ENCODE measurements at regions not wholly inside any gene's neighbourhood (a gene's known extent, or its start where the extent isn't known, plus 50 kb on each side); places are given as distances from the start of the nearest gene placed in this dataset.
"Not testable (repeated sequence)": the region's sequence is repeated elsewhere in the genome, so short reads cannot be mapped to it uniquely, and the experiment has no call there.

DNA sequence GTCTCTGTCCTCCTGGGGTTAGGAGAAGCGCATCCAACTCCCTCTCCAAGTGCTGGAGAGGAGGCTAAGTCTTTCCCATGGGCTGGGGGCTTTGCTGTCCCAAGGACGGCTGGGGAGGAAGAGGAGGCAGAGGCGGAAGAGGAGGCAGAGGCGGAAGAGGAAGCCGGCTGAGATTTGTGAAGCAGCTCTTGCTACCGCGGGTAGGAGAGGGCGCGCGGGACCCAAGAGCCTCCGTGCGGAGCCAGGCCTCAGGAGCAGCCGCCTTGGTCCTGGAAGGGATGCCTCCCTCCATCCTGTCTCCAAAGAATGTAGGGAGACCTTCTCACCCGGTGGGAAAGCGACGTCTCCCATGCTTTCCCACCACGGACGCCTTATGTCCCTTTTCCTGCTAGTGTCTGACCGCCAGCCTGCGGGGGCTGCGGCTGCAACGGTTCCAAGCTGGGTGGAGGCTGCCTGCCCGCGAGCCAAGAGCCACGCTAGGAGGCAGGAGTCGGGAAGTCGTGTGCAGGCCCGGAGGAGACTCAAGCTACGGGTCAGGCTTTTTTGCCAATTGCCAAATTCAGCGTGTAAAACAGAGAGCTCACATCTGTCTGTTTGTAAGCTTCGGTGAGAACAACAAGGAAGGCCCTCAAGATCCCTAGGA lies 320.3 kb downstream of the FAM72C start:
- no peaks in the 10 kb centered on the region for H3K4me1 ChIP-seq (ENCODE audit: control insufficient read depth, insufficient read depth, low read length, poor library complexity, severe bottlenecking)
- DNase-seq, result no peak
- no peaks in the 10 kb centered on the region for H3K36me3 ChIP-seq (ENCODE audit: control insufficient read depth, insufficient read depth, low read length)
- H3K27me3 ChIP-seq (replicated peaks; ENCODE audit: control insufficient read depth, insufficient read depth, low read length, poor library complexity, severe bottlenecking), result no peaks in the 10 kb centered on the region
- no peak overlapping the region for H3K4me3 ChIP-seq (ENCODE audit: insufficient read depth, low read depth, low read length, poor library complexity, severe bottlenecking)
- no peaks in the 10 kb centered on the region for H3K9me3 ChIP-seq (ENCODE audit: control insufficient read depth, low read length)
- no peak overlapping the region for H3K27ac ChIP-seq (ENCODE audit: insufficient read depth, low read length, poor library complexity, severe bottlenecking)

DNA sequence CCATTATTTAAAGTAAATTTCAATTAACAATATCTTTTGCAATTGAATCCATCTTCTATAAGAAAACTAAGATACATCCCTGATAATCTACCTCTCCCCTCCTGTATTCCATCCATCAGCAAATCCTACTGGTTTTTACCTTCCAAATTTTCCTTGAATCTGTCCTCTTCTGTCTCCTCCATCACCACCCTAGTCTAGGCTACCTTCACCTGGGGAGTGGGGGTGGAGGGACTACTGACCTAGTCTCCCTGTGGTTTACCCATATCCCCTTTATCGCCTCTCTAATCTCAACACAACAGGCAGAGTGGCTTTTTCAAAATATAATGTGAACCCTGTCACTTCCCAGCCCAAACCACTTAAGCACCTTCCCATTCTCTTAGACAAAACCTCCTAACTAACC lies 327.8 kb downstream of the FAM72C start:
- H3K27ac ChIP-seq (ENCODE audit: insufficient read depth, low read length, poor library complexity, severe bottlenecking); H3K9me3 ChIP-seq (ENCODE audit: control insufficient read depth, low read length); H3K4me1 ChIP-seq (ENCODE audit: control insufficient read depth, insufficient read depth, low read length, poor library complexity, severe bottlenecking); H3K27me3 ChIP-seq (replicated peaks; ENCODE audit: control insufficient read depth, insufficient read depth, low read length, poor library complexity, severe bottlenecking); H3K4me3 ChIP-seq (ENCODE audit: insufficient read depth, low read depth, low read length, poor library complexity, severe bottlenecking); DNase-seq; H3K36me3 ChIP-seq (ENCODE audit: control insufficient read depth, insufficient read depth, low read length): not testable (repeated sequence)

DNA sequence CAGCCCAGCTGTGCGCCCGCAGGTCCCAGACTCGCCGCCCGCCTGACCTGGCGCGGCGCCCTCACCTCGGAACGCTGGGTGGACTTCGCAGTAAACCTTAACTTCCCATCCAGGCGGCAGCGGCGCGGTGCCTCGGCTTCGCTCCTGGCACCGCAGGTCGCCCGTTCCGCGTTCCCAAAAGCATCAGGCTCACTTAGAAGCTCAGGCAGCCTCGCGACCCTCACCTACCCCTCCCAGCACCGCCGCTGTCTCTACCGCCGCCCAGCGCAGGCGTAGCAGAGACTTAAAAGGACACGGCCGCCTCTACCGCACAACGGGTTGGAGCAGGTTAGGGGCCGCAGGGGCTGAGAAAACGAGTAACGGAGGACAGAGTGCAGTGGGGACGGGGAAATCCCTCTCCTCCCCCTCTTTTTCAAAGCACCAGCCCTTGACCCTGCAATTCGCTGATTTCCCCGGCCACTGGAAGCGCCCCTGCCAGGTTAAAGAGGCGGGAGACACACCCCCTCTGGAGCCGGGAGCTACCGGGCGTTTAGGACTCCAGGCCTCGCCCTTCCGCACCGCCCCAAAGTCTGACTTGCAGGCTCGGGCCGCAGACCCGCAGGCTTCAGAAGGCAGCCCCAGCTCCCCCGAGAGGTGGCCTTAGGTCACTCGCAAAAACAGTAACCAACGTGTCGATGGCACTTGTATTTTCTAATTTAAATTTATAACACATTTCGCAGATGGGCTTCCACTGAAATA lies 328.5 kb downstream of the FAM72C start:
- H3K9me3 ChIP-seq (ENCODE audit: control insufficient read depth, low read length), result no peaks in the 10 kb centered on the region
- H3K4me3 ChIP-seq (ENCODE audit: insufficient read depth, low read depth, low read length, poor library complexity, severe bottlenecking), result no peak overlapping the region
- peaks cover 4% of the 10 kb centered on the region for H3K27me3 ChIP-seq (replicated peaks; ENCODE audit: control insufficient read depth, insufficient read depth, low read length, poor library complexity, severe bottlenecking)
- H3K27ac ChIP-seq (ENCODE audit: insufficient read depth, low read length, poor library complexity, severe bottlenecking), result no peak overlapping the region
- H3K4me1 ChIP-seq (ENCODE audit: control insufficient read depth, insufficient read depth, low read length, poor library complexity, severe bottlenecking), result peaks cover 2% of the 10 kb centered on the region
- DNase-seq, result no peak
- H3K36me3 ChIP-seq (ENCODE audit: control insufficient read depth, insufficient read depth, low read length), result no peaks in the 10 kb centered on the region

DNA sequence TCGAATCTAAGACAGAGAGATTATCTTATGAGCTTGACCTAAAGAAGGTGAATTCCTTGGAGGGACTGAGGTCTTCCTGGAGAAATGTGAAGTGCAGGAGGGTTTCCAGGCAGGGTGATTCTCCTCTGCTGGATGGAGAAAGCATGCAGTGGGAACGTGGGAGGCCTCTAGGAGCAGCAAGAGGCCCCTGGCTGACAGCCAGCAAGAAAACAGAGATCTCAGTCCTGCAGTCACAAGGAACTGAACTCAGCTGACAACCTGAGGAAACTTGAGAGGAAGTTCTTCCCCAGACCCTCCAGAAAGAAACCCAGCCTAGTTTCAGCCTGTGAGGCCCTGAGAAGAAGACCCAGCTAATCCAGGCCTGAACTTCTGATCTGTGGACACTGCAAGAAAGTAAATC lies 345.9 kb downstream of the FAM72C start:
- Histone ChIP-seq H3K4me1 (ENCODE audit: control insufficient read depth, insufficient read depth, low read length, poor library complexity, severe bottlenecking) (no peaks in the 10 kb centered on the region), H3K36me3 (ENCODE audit: control insufficient read depth, insufficient read depth, low read length) (no peaks in the 10 kb centered on the region), H3K27me3 (replicated peaks; ENCODE audit: control insufficient read depth, insufficient read depth, low read length, poor library complexity, severe bottlenecking) (no peaks in the 10 kb centered on the region), H3K27ac (ENCODE audit: insufficient read depth, low read length, poor library complexity, severe bottlenecking) (no peak overlapping the region), H3K4me3 (ENCODE audit: insufficient read depth, low read depth, low read length, poor library complexity, severe bottlenecking) (no peak overlapping the region), H3K9me3 (ENCODE audit: control insufficient read depth, low read length) (no peaks in the 10 kb centered on the region)
- no peak for DNase-seq

DNA sequence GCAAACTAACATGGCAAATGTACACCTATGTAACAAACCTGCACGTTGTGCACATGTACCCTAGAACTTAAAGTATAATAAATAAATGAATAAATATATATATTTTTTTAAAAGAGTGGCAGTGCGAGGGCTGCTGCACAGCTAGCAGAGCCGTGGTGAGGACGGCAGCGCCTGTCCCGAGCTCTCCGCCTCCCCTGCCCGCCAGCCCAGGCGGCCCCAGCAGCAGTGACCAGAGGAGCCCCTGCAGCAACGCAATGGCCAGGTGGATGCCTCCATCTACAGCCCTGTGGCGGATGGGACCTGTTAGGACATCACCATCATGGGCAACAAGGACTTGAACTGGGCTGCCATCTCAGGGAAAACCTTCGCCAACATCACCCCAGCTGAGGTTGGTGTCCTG lies 351.9 kb downstream of the FAM72C start:
- no peak for DNase-seq
- Histone ChIP-seq H3K4me1 (ENCODE audit: control insufficient read depth, insufficient read depth, low read length, poor library complexity, severe bottlenecking) (no peaks in the 10 kb centered on the region), H3K27me3 (replicated peaks; ENCODE audit: control insufficient read depth, insufficient read depth, low read length, poor library complexity, severe bottlenecking) (no peaks in the 10 kb centered on the region), H3K4me3 (ENCODE audit: insufficient read depth, low read depth, low read length, poor library complexity, severe bottlenecking) (no peak overlapping the region), H3K36me3 (ENCODE audit: control insufficient read depth, insufficient read depth, low read length) (no peaks in the 10 kb centered on the region), H3K9me3 (ENCODE audit: control insufficient read depth, low read length) (no peaks in the 10 kb centered on the region), H3K27ac (ENCODE audit: insufficient read depth, low read length, poor library complexity, severe bottlenecking) (no peak overlapping the region)

DNA sequence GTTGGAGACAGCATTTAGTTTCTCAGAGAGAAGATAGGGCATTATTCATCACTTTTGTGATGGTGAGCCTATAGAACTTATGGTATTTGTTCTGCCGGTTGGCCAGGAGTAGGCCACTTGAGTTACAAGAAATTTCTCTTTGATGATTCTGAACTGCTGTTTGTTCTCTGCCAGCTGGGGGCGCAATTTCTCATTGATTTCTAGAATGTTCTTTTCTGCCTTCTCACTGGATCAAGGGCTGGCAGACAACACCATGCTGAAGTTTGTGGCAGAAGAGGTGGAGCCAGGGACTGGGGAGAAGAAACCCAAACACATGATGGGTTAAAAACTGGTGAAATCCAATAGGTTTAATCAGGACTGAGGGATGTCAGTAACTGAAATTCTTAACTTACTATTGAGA lies 360.6 kb downstream of the FAM72C start:
- H3K4me3 ChIP-seq (ENCODE audit: insufficient read depth, low read depth, low read length, poor library complexity, severe bottlenecking), result no peak overlapping the region
- H3K4me1 ChIP-seq (ENCODE audit: control insufficient read depth, insufficient read depth, low read length, poor library complexity, severe bottlenecking), result no peaks in the 10 kb centered on the region
- DNase-seq, result no peak

DNA sequence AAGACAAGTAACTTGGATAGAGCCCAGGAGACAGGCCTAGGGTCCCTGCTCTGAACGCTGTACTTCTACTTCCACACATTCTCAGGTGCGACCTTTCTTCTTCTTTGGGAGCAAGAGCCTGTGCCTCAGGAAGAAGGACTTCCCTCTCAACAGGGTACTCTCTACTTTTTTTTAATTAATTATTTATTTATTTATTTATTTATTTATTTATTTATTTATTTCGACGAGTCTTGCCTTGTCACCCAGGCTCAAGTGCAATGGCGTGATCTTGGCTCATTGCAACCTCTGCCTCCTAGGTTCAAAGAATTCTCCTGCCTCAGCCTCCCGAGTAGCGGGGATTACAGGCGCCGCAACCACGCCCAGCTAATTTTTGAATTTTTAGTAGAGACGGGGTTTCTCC lies 361.6 kb downstream of the FAM72C start:
- no peaks in the 10 kb centered on the region for H3K9me3 ChIP-seq (ENCODE audit: control insufficient read depth, low read length)
- no peaks in the 10 kb centered on the region for H3K27me3 ChIP-seq (replicated peaks; ENCODE audit: control insufficient read depth, insufficient read depth, low read length, poor library complexity, severe bottlenecking)
- H3K4me3 ChIP-seq (ENCODE audit: insufficient read depth, low read depth, low read length, poor library complexity, severe bottlenecking), result no peak overlapping the region
- H3K27ac ChIP-seq (ENCODE audit: insufficient read depth, low read length, poor library complexity, severe bottlenecking), result no peak overlapping the region
- no peaks in the 10 kb centered on the region for H3K36me3 ChIP-seq (ENCODE audit: control insufficient read depth, insufficient read depth, low read length)
- no peaks in the 10 kb centered on the region for H3K4me1 ChIP-seq (ENCODE audit: control insufficient read depth, insufficient read depth, low read length, poor library complexity, severe bottlenecking)
- DNase-seq, result no peak

More for the DNA sequence above, 360.6 kb downstream of the FAM72C start:
- Histone ChIP-seq H3K27me3 (replicated peaks; ENCODE audit: control insufficient read depth, insufficient read depth, low read length, poor library complexity, severe bottlenecking) (no peaks in the 10 kb centered on the region), H3K9me3 (ENCODE audit: control insufficient read depth, low read length) (no peaks in the 10 kb centered on the region), H3K27ac (ENCODE audit: insufficient read depth, low read length, poor library complexity, severe bottlenecking) (no peak overlapping the region), H3K36me3 (ENCODE audit: control insufficient read depth, insufficient read depth, low read length) (no peaks in the 10 kb centered on the region)

DNA sequence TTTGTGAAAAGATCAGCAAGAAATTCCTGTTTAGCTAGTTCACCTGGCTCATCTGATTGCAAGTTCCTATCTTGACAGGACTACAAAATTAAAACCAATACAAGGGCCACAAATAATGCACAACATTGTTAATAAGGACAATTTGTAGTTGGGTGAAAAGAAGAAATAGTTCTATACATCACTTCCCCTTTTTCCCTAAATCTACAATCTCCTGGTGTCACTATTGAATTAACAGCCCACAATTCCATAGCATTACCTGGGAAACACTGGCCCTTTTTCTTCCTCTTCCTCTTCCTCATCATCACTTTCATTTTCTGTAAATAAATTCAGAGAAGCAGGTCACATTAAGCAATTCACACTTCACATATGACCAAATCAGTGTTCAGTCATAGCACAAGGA lies 366.9 kb downstream of the FAM72C start:
- no peak overlapping the region for H3K4me3 ChIP-seq (ENCODE audit: insufficient read depth, low read depth, low read length, poor library complexity, severe bottlenecking)
- H3K4me1 ChIP-seq (ENCODE audit: control insufficient read depth, insufficient read depth, low read length, poor library complexity, severe bottlenecking), result no peaks in the 10 kb centered on the region
- H3K27me3 ChIP-seq (replicated peaks; ENCODE audit: control insufficient read depth, insufficient read depth, low read length, poor library complexity, severe bottlenecking), result no peaks in the 10 kb centered on the region
- no peak overlapping the region for H3K27ac ChIP-seq (ENCODE audit: insufficient read depth, low read length, poor library complexity, severe bottlenecking)
- no peaks in the 10 kb centered on the region for H3K9me3 ChIP-seq (ENCODE audit: control insufficient read depth, low read length)
- H3K36me3 ChIP-seq (ENCODE audit: control insufficient read depth, insufficient read depth, low read length), result no peaks in the 10 kb centered on the region
- DNase-seq, result no peak

DNA sequence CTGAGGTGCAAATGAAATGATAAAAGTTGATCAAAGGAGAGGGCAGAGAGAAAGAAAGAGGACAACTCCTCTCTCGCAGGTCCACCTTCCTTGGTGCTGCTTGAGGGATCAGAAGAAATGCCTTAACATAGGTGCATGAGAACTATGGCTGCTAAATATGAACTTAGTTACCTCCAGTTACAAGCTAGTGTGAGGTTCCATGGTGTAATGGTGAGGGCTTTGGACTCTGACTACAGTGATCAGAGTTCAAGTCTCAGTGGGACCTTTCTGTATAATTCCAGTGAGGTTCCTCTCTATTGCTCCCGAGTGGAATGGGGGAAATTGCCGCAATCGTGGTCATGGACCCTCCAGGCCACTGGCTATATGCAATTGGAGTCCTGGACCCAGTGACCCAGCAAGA lies 387.3 kb downstream of the FAM72C start:
- H3K27ac ChIP-seq (ENCODE audit: insufficient read depth, low read length, poor library complexity, severe bottlenecking), result no peak overlapping the region
- no peaks in the 10 kb centered on the region for H3K9me3 ChIP-seq (ENCODE audit: control insufficient read depth, low read length)
- H3K4me3 ChIP-seq (ENCODE audit: insufficient read depth, low read depth, low read length, poor library complexity, severe bottlenecking), result no peak overlapping the region
- DNase-seq, result no peak
- no peaks in the 10 kb centered on the region for H3K27me3 ChIP-seq (replicated peaks; ENCODE audit: control insufficient read depth, insufficient read depth, low read length, poor library complexity, severe bottlenecking)
- no peaks in the 10 kb centered on the region for H3K36me3 ChIP-seq (ENCODE audit: control insufficient read depth, insufficient read depth, low read length)
- H3K4me1 ChIP-seq (ENCODE audit: control insufficient read depth, insufficient read depth, low read length, poor library complexity, severe bottlenecking), result no peaks in the 10 kb centered on the region

DNA sequence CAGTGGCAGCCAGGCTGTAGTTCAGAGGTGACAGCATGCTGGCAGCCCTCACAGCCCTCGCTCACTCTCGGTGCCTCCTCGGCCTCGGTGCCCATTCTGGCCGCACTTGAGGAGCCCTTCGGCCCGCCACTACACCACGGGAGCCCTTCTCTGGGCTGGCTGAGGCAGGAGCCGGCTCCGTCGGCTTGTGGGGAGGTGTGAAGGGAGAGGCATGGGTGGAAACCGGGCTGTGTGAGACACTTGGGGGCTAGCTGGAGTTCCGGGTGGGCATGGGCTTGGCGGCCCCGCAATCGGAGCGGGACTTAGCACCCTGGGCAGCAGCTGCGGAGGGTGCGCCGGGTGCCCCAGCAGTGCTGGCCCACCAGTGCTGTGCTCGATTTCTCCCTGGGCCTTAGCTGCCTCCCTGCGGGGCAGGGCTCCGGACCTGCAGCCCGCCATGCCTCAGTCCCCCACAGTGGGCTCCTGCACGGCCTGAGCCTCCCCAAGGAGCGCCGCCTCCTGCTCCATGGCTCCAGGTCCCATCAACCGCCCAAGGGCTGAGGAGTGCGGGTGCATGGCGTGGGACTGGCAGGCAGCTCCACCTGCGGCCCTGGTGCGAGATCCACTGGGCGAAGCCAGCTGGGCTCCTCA lies 396.8 kb downstream of the FAM72C start:
- DNase-seq, result no peak
- Histone ChIP-seq H3K9me3 (ENCODE audit: control insufficient read depth, low read length) (no peaks in the 10 kb centered on the region), H3K36me3 (ENCODE audit: control insufficient read depth, insufficient read depth, low read length) (no peaks in the 10 kb centered on the region), H3K27me3 (replicated peaks; ENCODE audit: control insufficient read depth, insufficient read depth, low read length, poor library complexity, severe bottlenecking) (no peaks in the 10 kb centered on the region), H3K27ac (ENCODE audit: insufficient read depth, low read length, poor library complexity, severe bottlenecking) (no peak overlapping the region), H3K4me1 (ENCODE audit: control insufficient read depth, insufficient read depth, low read length, poor library complexity, severe bottlenecking) (no peaks in the 10 kb centered on the region), H3K4me3 (ENCODE audit: insufficient read depth, low read depth, low read length, poor library complexity, severe bottlenecking) (no peak overlapping the region)

Measured in effector memory CD4-positive, alpha-beta T cell (primary cell).